Caco-2 (cell line): ENCODE measurements at regions not wholly inside any gene's neighbourhood (a gene's known extent, or its start where the extent isn't known, plus 50 kb on each side); places are given as distances from the start of the nearest gene placed in this dataset.
A peak's percentile ranks its signal among the peaks of the same experiment; 100 is the strongest.

Experiments
- BruUV-seq: library from RNA; stranded (reverse); fragments of 400-500 nt; replicated peaks from 2 replicates; lab custom pipeline; 2021; lab: Mats Ljungman, UMichigan
- CTCF ChIA-PET: fragments of 300-600 bp; sonication (Branson Sonifier 250); formaldehyde crosslinking; loops from one replicate; lab custom pipeline; 2022; ENCODE audit warnings: antibody characterized with exemption; lab: Charles Lee
- POLR2A ChIA-PET: fragments of 300-600 bp; sonication (Branson Sonifier 250); formaldehyde crosslinking; loops from one replicate; lab custom pipeline; 2022; ENCODE audit warnings: antibody characterized with exemption; lab: Charles Lee
- DNase-seq, 2 experiments: peaks; one replicate each; pipeline versions ENCODE4 v3.0.0 to v3.0.0-alpha.2; 2020 to 2022
- H3K27me3 ChIP-seq: replicated peaks from 2 replicates; pipeline ENCODE4 v1.6.0; 2011; ENCODE audit warnings: low read length; ENCODE audit not compliant: control insufficient read depth, insufficient read depth
- H3K36me3 ChIP-seq: 2 replicates; pipeline ENCODE4 v1.5.1; 2011; ENCODE audit warnings: low read length; ENCODE audit not compliant: control insufficient read depth, insufficient read depth
- H3K4me1 ChIP-seq: fragments of 250-450 bp; sonication (Bioruptor Pico); 2 replicates; pipeline ENCODE4 v1.5.1; 2020; ENCODE audit warnings: mild to moderate bottlenecking
- H3K4me3 ChIP-seq: 2 replicates; pipeline ENCODE4 v1.5.1; 2011; ENCODE audit warnings: low read depth, mild to moderate bottlenecking, control low read depth, low read length
- H3K9me3 ChIP-seq: fragments of 250-450 bp; sonication (Bioruptor Pico); 2 replicates; pipeline ENCODE4 v1.5.1; 2020; ENCODE audit warnings: mild to moderate bottlenecking, moderate library complexity
- H3K27ac Mint-ChIP-seq: one replicate; pipeline ENCODE4 v1.8.0; 2022; ENCODE audit warnings: mixed read lengths; ENCODE audit not compliant: unreplicated experiment
- H3K27me3 Mint-ChIP-seq: one replicate; pipeline ENCODE4 v1.8.0; 2022; ENCODE audit warnings: mixed read lengths; ENCODE audit not compliant: insufficient read depth, unreplicated experiment
- H3K36me3 Mint-ChIP-seq: one replicate; pipeline ENCODE4 v1.8.0; 2022; ENCODE audit warnings: mild to moderate bottlenecking, mixed read lengths; ENCODE audit not compliant: insufficient read depth, unreplicated experiment
- H3K4me1 Mint-ChIP-seq: one replicate; pipeline ENCODE4 v1.8.0; 2022; ENCODE audit warnings: low read depth, mixed read lengths; ENCODE audit not compliant: unreplicated experiment
- H3K4me3 Mint-ChIP-seq: one replicate; pipeline ENCODE4 v1.8.0; 2022; ENCODE audit warnings: mild to moderate bottlenecking, moderate library complexity, mixed read lengths; ENCODE audit not compliant: unreplicated experiment
- H3K9me3 Mint-ChIP-seq: one replicate; pipeline ENCODE4 v1.8.0; 2022; ENCODE audit warnings: mixed read lengths; ENCODE audit not compliant: unreplicated experiment
- CTCF ChIP-seq, 2 experiments: fragments of 200-600 bp in 1 of 2; IDR thresholded peaks; 1 replicate in 1 of 2; 2 replicates in 1 of 2; pipeline versions ENCODE4 v1.5.1 to v1.8.0; 2011 to 2022; ENCODE audit warnings: antibody characterized with exemption in 1 of 2, control low read depth in 1 of 2, inconsistent platforms in 1 of 2, low read depth in 1 of 2, low read length in 1 of 2, mild to moderate bottlenecking in 1 of 2, moderate library complexity in 1 of 2; ENCODE audit not compliant: insufficient read depth in 1 of 2, severe bottlenecking in 1 of 2, unreplicated experiment in 1 of 2
- intact Hi-C: fragments of 100-400 bp; cut with micrococcal nuclease; formaldehyde crosslinking; loops from one replicate; pipeline ENCODE4 v1.10.0; 2022; ENCODE audit not compliant: unreplicated experiment

- CTCF ChIA-PET = no interaction called here
- Histone ChIP-seq H3K36me3 (no peaks in the 10 kb centered on the region), H3K4me3 (no peak overlapping the region), H3K27me3 (no peaks in the 10 kb centered on the region), H3K4me1 (peaks cover 18% of the 10 kb centered on the region), H3K9me3 (no peaks in the 10 kb centered on the region)
- Mint-ChIP-seq H3K4me3 (no peak overlapping the region), H3K27me3 (no peaks in the 10 kb centered on the region), H3K36me3 (peaks cover 13% of the 10 kb centered on the region), H3K27ac (peak overlapping the region; percentile 96), H3K9me3 (no peaks in the 10 kb centered on the region), H3K4me1 (peaks cover 34% of the 10 kb centered on the region)
- intact Hi-C loops = no loop called here
- POLR2A ChIA-PET = no interaction called here
- BruUV-seq = no TSS peak
- DNase-seq = no peak
- TF ChIP-seq CTCF (IDR thresholded peaks at IDR 0.05; ENCODE audit: insufficient read depth in 1 of 2, low read depth in 1 of 2, low read length in 1 of 2, severe bottlenecking in 1 of 2, unreplicated experiment in 1 of 2) = no peak
Measured at GRCh38 chr10:21100871-21101514, 203.9 kb upstream of the NEBL start.

DNA sequence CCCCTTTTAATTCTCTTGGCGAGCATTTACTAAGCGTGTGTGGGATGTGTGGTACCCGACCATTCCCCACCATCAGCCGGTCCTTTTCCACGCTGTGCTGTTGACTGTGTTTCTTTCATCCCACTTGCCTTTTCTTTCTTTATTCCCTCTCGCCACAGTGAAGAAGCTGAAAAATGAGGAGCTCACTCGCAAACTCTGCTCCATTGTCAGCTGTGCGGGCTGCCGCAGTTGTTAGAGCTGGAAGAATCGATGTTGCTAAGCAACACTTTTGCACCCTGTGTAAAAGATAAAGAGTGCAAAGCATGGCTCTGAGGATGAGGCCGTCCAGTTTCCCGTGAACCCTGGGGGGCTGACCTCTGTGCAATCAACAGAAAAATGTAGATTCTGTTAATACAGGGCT is 203.1 kb upstream of the NEBL start:
- POLR2A ChIA-PET = no interaction called here
- Histone ChIP-seq H3K27me3 (no peaks in the 10 kb centered on the region), H3K4me1 (peaks cover 19% of the 10 kb centered on the region), H3K9me3 (no peaks in the 10 kb centered on the region), H3K36me3 (no peaks in the 10 kb centered on the region), H3K4me3 (no peak overlapping the region)
- CTCF ChIA-PET = no interaction called here
- Mint-ChIP-seq H3K4me1 (peaks cover 39% of the 10 kb centered on the region), H3K36me3 (peaks cover 13% of the 10 kb centered on the region), H3K4me3 (no peak overlapping the region), H3K27me3 (no peaks in the 10 kb centered on the region), H3K9me3 (no peaks in the 10 kb centered on the region), H3K27ac (peak overlapping the region; percentile 96)
- intact Hi-C loops = no loop called here
- TF ChIP-seq CTCF (IDR thresholded peaks at IDR 0.05; ENCODE audit: insufficient read depth in 1 of 2, low read depth in 1 of 2, low read length in 1 of 2, severe bottlenecking in 1 of 2, unreplicated experiment in 1 of 2) = no peak
- no TSS peak for BruUV-seq
- no peak for DNase-seq

GRCh38 chr10:21099291-21100062 is 202.4 kb upstream of the NEBL start:
- peaks cover 26% of the 10 kb centered on the region for H3K4me1 ChIP-seq
- intact Hi-C loops = loop anchor here (5.0 kb wide), 2 partner anchors 173 to 428 kb away; partner anchors contain the start of gene SKIDA1
- ChIA-PET POLR2A (no interaction called here), CTCF (no interaction called here)
- DNase-seq = no peak
- H3K9me3 Mint-ChIP-seq = no peaks in the 10 kb centered on the region
- H3K4me3 ChIP-seq = no peak overlapping the region
- H3K27me3 Mint-ChIP-seq = no peaks in the 10 kb centered on the region
- BruUV-seq = no TSS peak
- H3K36me3 Mint-ChIP-seq = peaks cover 13% of the 10 kb centered on the region
- no peak for TF ChIP-seq CTCF (IDR thresholded peaks at IDR 0.05; ENCODE audit: insufficient read depth in 1 of 2, low read depth in 1 of 2, low read length in 1 of 2, severe bottlenecking in 1 of 2, unreplicated experiment in 1 of 2)
- H3K4me3 Mint-ChIP-seq = no peak overlapping the region
- H3K36me3 ChIP-seq = no peaks in the 10 kb centered on the region
- H3K9me3 ChIP-seq = no peaks in the 10 kb centered on the region
- H3K4me1 Mint-ChIP-seq = peaks cover 43% of the 10 kb centered on the region
- peak overlapping the region; percentile 96 for H3K27ac Mint-ChIP-seq
- no peaks in the 10 kb centered on the region for H3K27me3 ChIP-seq
